ENCODE measurements at regions not wholly inside any gene's neighbourhood (a gene's known extent, or its start where the extent isn't known, plus 50 kb on each side); places are given as distances from the start of the nearest gene placed in this dataset.
"Not testable (repeated sequence)": the region's sequence is repeated elsewhere in the genome, so short reads cannot be mapped to it uniquely, and the experiment has no call there.

DNA sequence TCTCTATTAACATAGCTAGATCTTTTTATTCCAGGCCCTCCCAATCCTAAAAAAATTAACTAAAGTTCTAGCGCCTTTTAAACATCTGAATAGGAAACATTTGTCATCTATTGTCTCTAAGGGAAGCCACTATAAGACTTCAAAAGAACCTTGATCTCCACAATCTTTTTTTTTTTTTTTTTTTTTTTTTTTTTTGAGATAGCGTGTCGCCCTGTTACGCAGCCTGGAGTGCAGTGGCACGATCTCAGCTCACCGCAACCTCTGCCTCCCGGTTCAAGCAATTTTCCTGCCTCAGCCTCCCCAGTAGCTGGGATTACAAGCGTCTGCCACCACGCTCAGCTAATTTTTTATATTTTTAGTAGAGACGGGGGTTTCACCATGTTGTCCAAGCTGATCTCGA lies 526.5 kb upstream of the HTR2C start:
- not testable (repeated sequence) for H3K36me3 Mint-ChIP-seq, H3K4me1 Mint-ChIP-seq, H3K27ac Mint-ChIP-seq, H3K27me3 Mint-ChIP-seq, ATAC-seq, H3K4me3 Mint-ChIP-seq, H3K9me3 Mint-ChIP-seq

DNA sequence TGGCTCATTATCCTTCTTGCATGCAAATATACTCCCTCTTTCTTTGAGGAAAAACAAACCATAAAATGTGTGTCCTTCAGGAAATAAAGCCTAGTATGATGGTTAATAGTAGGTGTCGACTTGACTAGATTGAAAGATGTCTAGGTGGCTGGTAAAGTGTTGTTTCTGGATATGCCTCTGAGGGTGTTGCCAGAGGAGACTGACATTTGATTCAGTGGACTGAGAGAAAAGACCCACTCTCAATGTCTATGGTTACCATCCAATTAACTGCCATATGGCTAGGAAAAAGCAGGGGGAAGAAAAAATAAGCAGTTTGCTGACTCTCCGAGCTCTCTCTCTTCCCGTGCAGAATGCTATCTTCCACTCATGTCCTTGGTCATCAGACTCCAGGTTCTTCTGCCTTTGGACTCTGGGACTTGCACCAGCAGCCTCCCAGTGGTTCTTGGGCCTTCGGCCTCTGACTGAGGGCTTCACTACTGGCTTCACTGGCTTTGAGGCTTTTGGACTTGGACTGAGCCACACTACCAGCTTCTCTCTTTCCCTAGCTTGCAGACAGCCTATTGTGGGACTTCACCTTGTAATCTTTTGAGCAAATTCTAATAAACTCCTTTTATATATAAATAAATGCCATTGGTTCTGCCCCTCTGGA lies 532.1 kb upstream of the HTR2C start:
- H3K4me1 Mint-ChIP-seq = no peaks in the 10 kb centered on the region
- no peaks in the 10 kb centered on the region for H3K36me3 Mint-ChIP-seq
- H3K9me3 Mint-ChIP-seq = no peaks in the 10 kb centered on the region
- no peak overlapping the region for H3K4me3 Mint-ChIP-seq
- ATAC-seq = no peak
- H3K27ac Mint-ChIP-seq = no peak overlapping the region
- no peaks in the 10 kb centered on the region for H3K27me3 Mint-ChIP-seq

DNA sequence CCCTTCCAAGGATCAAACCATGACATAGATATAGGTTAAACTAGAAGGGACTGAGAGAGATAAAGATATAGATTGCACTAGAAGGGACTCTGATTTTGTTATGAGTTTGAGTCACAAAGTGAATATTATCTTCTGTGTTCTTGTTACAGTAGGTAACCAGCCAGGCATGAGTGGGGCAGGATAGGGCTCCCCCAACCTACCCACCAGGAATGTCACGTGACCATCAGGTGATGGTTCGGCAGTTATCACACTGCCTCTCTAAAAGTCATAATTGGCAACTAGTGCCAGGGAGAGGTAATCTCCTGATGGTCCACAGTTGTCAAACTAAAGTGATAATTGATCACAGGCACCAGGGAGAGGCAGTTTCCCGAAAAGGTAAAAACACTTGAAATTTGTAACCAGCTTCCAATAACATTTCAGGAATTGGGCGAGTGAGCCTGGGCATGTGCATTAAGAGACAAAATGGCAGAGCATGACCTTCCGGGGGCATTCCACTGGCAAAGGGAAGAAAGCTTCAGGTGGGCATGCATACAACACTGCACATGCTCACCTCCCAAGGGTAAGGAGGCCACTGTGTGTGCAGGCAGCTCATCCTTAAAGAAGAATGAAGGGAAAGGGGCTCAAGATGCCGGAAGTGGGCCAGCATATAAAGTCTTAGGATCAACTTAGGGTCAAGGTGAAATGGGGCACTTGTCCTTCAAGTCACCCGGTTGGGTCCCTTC lies 533.6 kb upstream of the HTR2C start:
- ATAC-seq = no peak
- Mint-ChIP-seq H3K27me3 (no peaks in the 10 kb centered on the region), H3K27ac (no peak overlapping the region), H3K4me3 (no peak overlapping the region), H3K9me3 (no peaks in the 10 kb centered on the region), H3K4me1 (no peaks in the 10 kb centered on the region), H3K36me3 (no peaks in the 10 kb centered on the region)

DNA sequence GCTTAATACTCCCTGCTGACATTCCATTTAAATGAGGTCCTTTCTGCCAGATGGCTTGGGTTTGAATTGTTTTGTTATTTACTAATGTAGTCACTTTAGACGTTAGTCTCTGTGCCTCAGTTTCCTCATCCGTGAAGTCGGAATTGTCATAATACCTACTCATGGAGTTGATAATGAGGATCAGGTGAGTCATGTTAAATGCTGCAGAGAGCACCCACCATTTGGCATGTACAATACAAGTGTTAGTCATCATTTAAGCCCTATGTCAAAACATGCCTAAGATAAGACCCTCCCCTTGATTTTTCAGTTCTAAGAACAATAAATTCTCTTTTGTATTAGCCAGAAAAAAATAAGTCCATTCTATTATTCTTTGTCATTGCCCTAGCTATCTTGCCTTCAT lies 534.8 kb upstream of the HTR2C start:
- ATAC-seq = no peak
- H3K9me3 Mint-ChIP-seq = no peaks in the 10 kb centered on the region
- no peak overlapping the region for H3K27ac Mint-ChIP-seq
- H3K27me3 Mint-ChIP-seq = no peaks in the 10 kb centered on the region
- no peak overlapping the region for H3K4me3 Mint-ChIP-seq
- no peaks in the 10 kb centered on the region for H3K36me3 Mint-ChIP-seq
- no peaks in the 10 kb centered on the region for H3K4me1 Mint-ChIP-seq

DNA sequence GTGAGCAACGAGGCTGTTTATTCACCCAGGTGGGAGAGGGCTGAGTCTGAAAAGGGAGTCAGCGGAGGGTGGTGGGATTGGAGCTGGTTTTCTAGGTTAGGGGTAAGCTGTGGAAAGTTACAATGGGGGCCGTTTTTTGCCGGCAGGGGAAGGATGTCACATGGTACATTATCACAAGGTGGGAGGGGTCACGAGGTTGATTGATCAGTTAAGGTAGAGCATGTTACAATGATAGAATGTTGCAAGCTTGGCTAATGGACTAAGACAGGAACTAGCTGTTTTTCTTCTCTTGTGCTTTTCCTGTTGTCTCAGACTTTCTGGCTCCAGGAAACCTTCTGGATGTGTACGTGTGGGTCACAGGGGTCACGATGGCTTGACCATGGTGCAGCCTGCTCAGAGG lies 536.3 kb upstream of the HTR2C start:
- Mint-ChIP-seq H3K36me3 (no peaks in the 10 kb centered on the region), H3K9me3 (no peaks in the 10 kb centered on the region), H3K27ac (no peak overlapping the region), H3K27me3 (no peaks in the 10 kb centered on the region), H3K4me1 (no peaks in the 10 kb centered on the region), H3K4me3 (no peak overlapping the region)
- ATAC-seq = no peak

DNA sequence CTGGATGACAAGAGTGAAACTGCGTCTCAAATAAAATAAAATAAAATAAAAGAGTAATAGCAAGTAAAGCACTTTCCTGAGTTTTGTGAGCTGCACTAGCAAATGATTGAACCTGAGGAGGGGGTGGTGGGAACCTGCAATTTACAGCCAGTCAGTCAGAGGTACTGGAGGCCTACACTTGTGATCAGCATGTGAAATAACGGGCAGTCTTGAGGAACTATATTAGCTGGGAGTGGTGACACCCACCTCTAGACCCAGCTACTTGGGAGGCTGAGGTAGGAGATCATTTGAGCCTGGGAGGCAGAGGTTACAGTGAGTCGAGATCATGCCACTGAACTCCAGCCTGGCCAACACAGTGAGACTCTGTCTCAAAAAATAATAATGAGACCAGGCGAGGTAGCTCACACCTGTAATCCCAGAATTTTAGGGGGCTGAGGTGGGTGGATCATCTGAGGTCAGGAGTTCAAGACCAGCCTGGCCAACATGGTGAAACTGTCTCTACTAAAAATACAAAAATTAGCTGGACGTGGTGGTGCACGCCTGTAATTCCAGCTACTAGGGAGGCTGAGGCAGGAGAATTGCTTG lies 537.1 kb upstream of the HTR2C start:
- H3K4me1 Mint-ChIP-seq = no peaks in the 10 kb centered on the region
- no peaks in the 10 kb centered on the region for H3K9me3 Mint-ChIP-seq
- H3K27ac Mint-ChIP-seq = no peak overlapping the region
- H3K27me3 Mint-ChIP-seq = no peaks in the 10 kb centered on the region
- no peaks in the 10 kb centered on the region for H3K36me3 Mint-ChIP-seq
- H3K4me3 Mint-ChIP-seq = no peak overlapping the region
- ATAC-seq = no peak

DNA sequence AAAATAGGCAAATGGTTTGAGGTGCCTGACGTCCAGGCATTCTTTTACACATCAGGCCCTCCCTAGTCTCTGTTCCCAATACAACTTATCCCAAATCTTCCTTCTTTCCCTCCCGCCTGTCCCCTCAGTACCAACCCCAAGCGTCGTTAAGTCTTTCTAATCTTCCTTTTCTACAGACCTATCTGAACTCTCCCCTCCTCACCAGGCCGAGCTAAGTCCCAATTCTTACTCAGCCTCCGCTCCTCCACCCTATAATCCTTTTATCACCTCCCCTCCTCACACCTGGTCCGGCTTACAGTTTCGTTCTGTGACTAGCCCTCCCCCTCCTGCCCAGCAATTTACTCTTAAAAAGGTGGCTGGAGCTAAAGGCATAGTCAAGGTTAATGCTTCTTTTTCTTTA lies 542.4 kb upstream of the HTR2C start:
- not testable (repeated sequence) for ATAC-seq, H3K4me1 Mint-ChIP-seq, H3K27ac Mint-ChIP-seq, H3K27me3 Mint-ChIP-seq, H3K9me3 Mint-ChIP-seq, H3K36me3 Mint-ChIP-seq, H3K4me3 Mint-ChIP-seq

DNA sequence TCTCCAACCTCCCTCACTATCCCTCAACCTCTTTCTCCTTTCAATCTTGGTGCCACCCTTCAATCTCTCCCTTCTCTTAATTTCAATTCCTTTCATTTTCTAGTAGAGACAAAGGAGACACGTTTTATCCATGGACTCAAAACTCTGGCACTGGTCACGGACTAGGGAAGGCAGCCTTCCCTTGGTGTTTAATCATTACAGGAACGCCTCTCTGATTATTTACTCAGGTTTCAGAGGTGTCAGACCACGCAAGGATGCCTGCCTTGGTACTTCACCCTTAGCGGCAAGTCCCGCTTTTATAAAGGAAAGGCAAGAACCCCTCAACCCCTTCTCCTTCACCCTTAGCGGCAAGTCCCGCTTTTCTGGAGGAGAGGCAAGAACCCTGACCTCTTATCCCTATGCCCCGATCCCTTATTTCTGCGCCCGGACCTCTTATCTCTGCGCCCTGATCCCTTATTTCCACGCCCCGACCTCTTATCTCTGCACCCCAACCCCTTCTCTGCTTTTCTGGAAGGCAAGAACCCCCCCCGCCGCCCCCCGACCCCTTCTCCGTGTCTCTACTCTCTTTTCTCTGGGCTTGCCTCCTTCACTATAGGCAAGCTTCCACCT lies 543.1 kb upstream of the HTR2C start:
- H3K36me3 Mint-ChIP-seq, H3K4me1 Mint-ChIP-seq, H3K9me3 Mint-ChIP-seq, H3K27me3 Mint-ChIP-seq, H3K27ac Mint-ChIP-seq, ATAC-seq, H3K4me3 Mint-ChIP-seq: not testable (repeated sequence)

DNA sequence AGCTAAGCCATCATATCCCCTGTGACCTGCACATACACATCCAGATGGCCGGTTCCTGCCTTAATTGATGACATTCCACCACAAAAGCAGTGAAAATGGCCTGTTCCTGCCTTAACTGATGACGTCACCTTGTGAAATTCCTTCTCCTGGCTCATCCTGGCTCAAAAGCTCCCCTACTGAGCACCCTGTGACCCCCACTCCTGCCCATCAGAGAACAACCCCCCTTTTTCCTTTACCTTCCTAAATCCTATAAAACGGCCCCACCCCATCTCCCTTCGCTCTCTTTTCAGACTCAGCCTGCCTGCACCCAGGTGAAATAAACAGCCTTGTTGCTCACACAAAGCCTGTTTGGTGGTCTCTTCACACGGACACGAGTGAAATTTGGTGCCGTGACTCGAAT lies 543.8 kb upstream of the HTR2C start:
- ATAC-seq, H3K27ac Mint-ChIP-seq, H3K4me1 Mint-ChIP-seq, H3K36me3 Mint-ChIP-seq, H3K27me3 Mint-ChIP-seq, H3K4me3 Mint-ChIP-seq, H3K9me3 Mint-ChIP-seq: not testable (repeated sequence)

DNA sequence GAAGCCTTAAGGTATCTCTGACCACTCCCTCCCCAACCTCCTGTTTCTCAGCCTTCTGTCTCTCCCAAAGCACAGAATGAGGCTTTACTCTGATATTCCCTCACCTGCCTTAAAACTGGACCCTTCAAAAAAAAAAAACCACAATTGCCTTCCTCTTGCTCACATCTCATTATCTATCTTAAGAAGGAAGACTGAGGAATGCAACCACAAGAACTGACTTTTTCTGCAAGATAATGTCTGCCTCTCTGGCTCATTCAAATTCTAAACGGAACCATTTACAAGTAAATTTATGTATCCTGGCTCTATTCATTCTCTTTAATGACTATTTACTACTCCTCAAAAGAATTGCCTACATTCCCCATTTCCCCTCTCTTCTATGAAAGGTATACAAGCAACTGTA lies 545.5 kb upstream of the HTR2C start:
- Mint-ChIP-seq H3K4me1 (no peaks in the 10 kb centered on the region), H3K36me3 (no peaks in the 10 kb centered on the region), H3K9me3 (peaks cover 3% of the 10 kb centered on the region), H3K27ac (no peak overlapping the region), H3K4me3 (no peak overlapping the region), H3K27me3 (no peaks in the 10 kb centered on the region)
- ATAC-seq = no peak

DNA sequence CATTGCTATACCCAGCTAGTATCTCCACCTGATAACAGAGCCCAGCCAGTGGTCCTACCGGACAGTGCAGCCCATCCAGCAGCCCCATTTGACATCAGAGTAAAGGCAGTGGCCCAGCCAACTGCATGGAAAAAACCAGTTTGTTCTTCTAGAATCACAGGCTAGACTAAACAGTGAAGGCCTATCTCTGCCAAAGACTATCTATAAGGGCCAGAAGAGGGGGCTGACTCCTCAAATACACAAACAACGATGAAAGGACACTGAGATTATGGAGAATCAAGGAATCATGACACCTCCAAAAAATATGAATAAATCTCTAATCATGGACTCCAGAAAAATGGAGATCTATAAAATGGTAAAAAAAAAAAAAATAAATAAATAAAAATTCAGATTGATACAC lies 546.4 kb upstream of the HTR2C start:
- Mint-ChIP-seq H3K4me1 (no peaks in the 10 kb centered on the region), H3K27ac (no peak overlapping the region), H3K27me3 (no peaks in the 10 kb centered on the region), H3K4me3 (no peak overlapping the region), H3K9me3 (peaks cover 3% of the 10 kb centered on the region), H3K36me3 (no peaks in the 10 kb centered on the region)
- ATAC-seq = no peak

DNA sequence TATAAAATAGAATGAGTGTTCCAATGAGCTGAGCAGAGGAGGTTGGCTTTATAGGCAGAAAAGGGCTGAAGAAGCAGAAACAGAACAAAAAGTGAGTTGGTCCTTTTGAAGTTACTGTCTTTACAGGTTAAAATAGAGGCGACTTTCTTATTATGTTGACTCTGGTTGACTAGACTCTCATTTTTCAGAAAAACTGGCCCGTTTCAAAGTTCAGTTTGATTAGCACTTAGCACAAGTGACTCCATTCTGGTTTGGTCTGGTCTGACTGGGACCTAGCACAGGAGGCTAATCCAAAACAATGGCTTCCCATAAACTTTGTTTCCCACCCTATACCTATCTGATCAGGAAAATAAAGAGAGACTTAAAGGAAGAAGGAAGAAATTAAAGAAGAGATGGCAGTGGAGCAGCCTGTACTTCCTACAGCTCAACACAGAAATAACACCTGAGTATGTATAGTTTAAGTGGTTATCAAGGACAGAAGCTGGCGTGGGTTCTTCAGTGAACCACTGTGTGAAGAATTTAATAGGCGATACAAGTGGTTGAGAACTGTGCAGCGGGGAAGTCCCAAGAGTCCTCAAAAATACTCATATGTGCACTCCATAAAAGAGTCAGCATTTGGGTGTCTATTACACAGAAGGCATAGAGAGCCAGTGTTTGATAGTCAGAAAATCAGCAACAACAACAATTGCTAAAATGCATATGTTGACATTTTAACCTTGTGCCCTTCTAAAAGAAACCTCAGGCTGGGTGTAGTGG lies 554.8 kb upstream of the HTR2C start:
- ATAC-seq = no peak
- no peaks in the 10 kb centered on the region for H3K9me3 Mint-ChIP-seq

DNA sequence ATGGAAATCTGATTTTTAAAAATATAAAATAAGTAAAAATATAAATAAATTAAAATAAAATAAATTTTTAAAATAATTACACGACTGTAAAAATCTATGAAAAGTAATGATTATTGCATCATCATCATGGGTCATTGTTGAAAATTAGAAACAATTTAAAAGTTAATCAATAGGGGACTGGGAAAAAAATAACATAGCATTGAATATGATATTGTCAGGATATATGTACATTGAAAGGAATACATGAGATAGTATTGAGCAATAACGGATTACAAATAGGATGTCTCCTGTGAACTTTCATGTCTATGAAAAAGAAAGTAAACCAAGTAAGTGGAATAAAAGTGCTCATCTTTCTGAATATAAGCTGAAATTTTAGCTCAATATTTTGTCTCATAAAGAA lies 566.8 kb upstream of the HTR2C start:
- no peak overlapping the region for H3K27ac Mint-ChIP-seq
- ATAC-seq = no peak
- no peak overlapping the region for H3K4me3 Mint-ChIP-seq
- H3K27me3 Mint-ChIP-seq = no peaks in the 10 kb centered on the region
- H3K9me3 Mint-ChIP-seq = no peaks in the 10 kb centered on the region
- H3K36me3 Mint-ChIP-seq = no peaks in the 10 kb centered on the region
- no peaks in the 10 kb centered on the region for H3K4me1 Mint-ChIP-seq

More for the DNA sequence above, 554.8 kb upstream of the HTR2C start:
- Mint-ChIP-seq H3K36me3 (no peaks in the 10 kb centered on the region), H3K27me3 (no peaks in the 10 kb centered on the region), H3K4me1 (no peaks in the 10 kb centered on the region), H3K27ac (no peak overlapping the region), H3K4me3 (no peak overlapping the region)

DNA sequence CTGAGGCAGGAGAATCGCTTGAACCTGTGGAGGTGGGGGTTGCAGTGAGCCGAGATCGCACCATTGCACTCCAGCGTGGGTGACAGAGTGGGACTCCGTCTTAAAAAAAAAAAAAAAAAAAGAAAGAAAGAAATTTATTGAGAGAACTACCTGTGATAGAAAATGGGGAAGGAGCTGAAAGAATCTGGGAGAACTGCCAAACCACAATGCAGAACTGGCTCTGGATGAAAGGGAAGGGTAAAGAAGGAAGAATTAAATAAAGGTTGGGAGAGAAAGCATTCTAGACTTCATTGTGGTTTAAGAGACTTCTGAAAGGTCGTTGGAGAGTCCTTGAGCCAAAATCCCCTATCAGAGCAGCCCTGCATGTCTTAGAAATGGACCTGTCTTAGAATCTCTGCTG lies 567.9 kb upstream of the HTR2C start:
- no peaks in the 10 kb centered on the region for H3K36me3 Mint-ChIP-seq
- no peaks in the 10 kb centered on the region for H3K4me1 Mint-ChIP-seq
- no peak overlapping the region for H3K27ac Mint-ChIP-seq
- no peaks in the 10 kb centered on the region for H3K27me3 Mint-ChIP-seq
- H3K4me3 Mint-ChIP-seq = no peak overlapping the region
- ATAC-seq = no peak
- no peaks in the 10 kb centered on the region for H3K9me3 Mint-ChIP-seq

DNA sequence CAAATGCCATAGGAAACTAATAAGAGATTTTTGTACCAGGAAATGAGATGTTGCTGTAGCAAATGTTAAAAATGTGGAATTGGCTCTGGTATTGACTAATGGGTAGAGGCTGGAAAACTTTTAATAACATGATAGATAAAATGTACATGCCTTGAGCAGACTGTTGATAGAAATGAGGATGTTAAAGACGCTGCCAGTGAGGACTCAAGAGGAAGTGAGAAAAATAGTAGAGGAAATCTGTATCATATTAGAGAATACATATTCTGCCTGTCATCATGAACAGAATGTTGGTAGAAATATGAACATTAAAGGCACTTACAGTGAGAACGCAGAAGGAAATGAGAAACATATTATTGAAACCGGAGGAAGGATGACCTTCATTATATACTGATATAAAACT lies 577.2 kb upstream of the HTR2C start:
- ATAC-seq = no peak
- Mint-ChIP-seq H3K36me3 (no peaks in the 10 kb centered on the region), H3K9me3 (peaks cover 3% of the 10 kb centered on the region), H3K4me3 (no peak overlapping the region), H3K27me3 (no peaks in the 10 kb centered on the region), H3K27ac (no peak overlapping the region), H3K4me1 (peaks cover 12% of the 10 kb centered on the region)
